GM12878 (cell line): ENCODE measurements at regions not wholly inside any gene's neighbourhood (a gene's known extent, or its start where the extent isn't known, plus 50 kb on each side); places are given as distances from the start of the nearest gene placed in this dataset.

Experiments used
- ATAC-seq: fragments of 200-7000 bp; cut with Tn5 transposase; 3 replicates; pipeline ENCODE4 v1.9.1; 2020; ENCODE audit warnings: mild to moderate bottlenecking, moderate library complexity
- BruUV-seq: library from RNA; stranded (reverse); fragments of 400-500 nt; replicated peaks from 2 replicates; lab custom pipeline; 2021; lab: Mats Ljungman, UMichigan
- CTCF ChIA-PET: fragments of 300-600 bp; sonication (Branson Sonifier 250); formaldehyde crosslinking; extraction: SDS; loops from one replicate; lab custom pipeline; 2021; ENCODE audit warnings: inconsistent platforms; lab: Yijun Ruan, JAX
- POLR2A ChIA-PET: fragments of 350-600 bp; formaldehyde crosslinking; extraction: SDS; loops from one replicate; lab custom pipeline; 2021; ENCODE audit warnings: inconsistent platforms; lab: Charles Lee
- RAD21 ChIA-PET: fragments of 300-600 bp; sonication (Branson Sonifier 250); formaldehyde crosslinking; loops from one replicate; lab custom pipeline; 2023; ENCODE audit warnings: antibody characterized with exemption; ENCODE audit not compliant: unreplicated experiment; lab: Charles Lee
- SMC1A ChIA-PET: fragments of 300-600 bp; sonication (Branson Sonifier 250); formaldehyde crosslinking; loops from one replicate; lab custom pipeline; 2023; ENCODE audit not compliant: unreplicated experiment, uncharacterized antibody; lab: Charles Lee
- DNase-seq: peaks from one replicate; pipeline ENCODE4 v3.0.0-alpha.2; 2011; ENCODE audit warnings: low read depth, low spot score
- FAIRE-seq: peaks from 3 replicates; lab custom pipeline; 2011; peaks lifted over from hg19 to GRCh38; lab: Jason Lieb, UNC
- H2AFZ ChIP-seq: 2 replicates; pipeline ENCODE4 v1.6.0; 2011; ENCODE audit warnings: low read depth, low read length, control low read depth; ENCODE audit not compliant: control insufficient read depth
- H3K27ac ChIP-seq: 2 replicates; pipeline ENCODE4 v1.5.1; 2011; ENCODE audit warnings: control low read depth; ENCODE audit not compliant: control insufficient read depth, insufficient read depth
- H3K27me3 ChIP-seq, 2 experiments: replicated peaks in 1 of 2; 2 replicates each; pipeline versions ENCODE4 v1.6.0 to v1.6.1; 2011; ENCODE audit warnings: low read length in 1 of 2; ENCODE audit not compliant: control insufficient read depth in 2 of 2, insufficient read depth in 2 of 2
- H3K36me3 ChIP-seq, 2 experiments: 2 replicates each; pipeline ENCODE4 v1.5.1; 2011; ENCODE audit warnings: low read length in 1 of 2; ENCODE audit not compliant: control insufficient read depth in 2 of 2, insufficient read depth in 2 of 2
- H3K4me1 ChIP-seq: 2 replicates; pipeline ENCODE4 v1.6.1; 2011; ENCODE audit warnings: mild to moderate bottlenecking, low read length, moderate library complexity, mixed read lengths; ENCODE audit not compliant: control insufficient read depth, insufficient read depth
- H3K4me2 ChIP-seq: 2 replicates; pipeline ENCODE4 v1.6.0; 2011; ENCODE audit warnings: control low read depth; ENCODE audit not compliant: control insufficient read depth, insufficient read depth
- H3K4me3 ChIP-seq: fragments of 200-600 bp; sonication (generic); 2 replicates; pipeline ENCODE4 v1.5.1; 2016
- H3K79me2 ChIP-seq: 2 replicates; pipeline ENCODE4 v1.6.0; 2011; ENCODE audit warnings: low read length; ENCODE audit not compliant: control insufficient read depth, insufficient read depth
- H3K9ac ChIP-seq: 2 replicates; pipeline ENCODE4 v1.8.0; 2011; ENCODE audit warnings: low read length, control low read depth, mixed read lengths; ENCODE audit not compliant: control insufficient read depth, insufficient read depth
- H3K9me3 ChIP-seq: replicated peaks from 3 replicates; pipeline ENCODE4 v1.5.1; 2011; ENCODE audit warnings: mild to moderate bottlenecking, low read length; ENCODE audit not compliant: control insufficient read depth, insufficient read depth
- H4K20me1 ChIP-seq: 2 replicates; pipeline ENCODE4 v1.6.0; 2011; ENCODE audit not compliant: control insufficient read depth, insufficient read depth
- ATF3 ChIP-seq: IDR thresholded peaks from 2 replicates; pipeline ENCODE4 v1.6.1; 2011; ENCODE audit warnings: low read depth, mild to moderate bottlenecking, low read length, moderate library complexity, borderline replicate concordance; ENCODE audit errors: extremely low read depth
- CUX1 ChIP-seq: IDR thresholded peaks from 2 replicates; pipeline ENCODE4 v1.6.1; 2012; ENCODE audit warnings: improper control_type of control experiment, low read depth, low read length; ENCODE audit not compliant: insufficient replicate concordance
- JUNB ChIP-seq: IDR thresholded peaks from 2 replicates; pipeline ENCODE4 v1.6.1; 2016; ENCODE audit warnings: antibody characterized with exemption, mild to moderate bottlenecking
- NR2C2 ChIP-seq: IDR thresholded peaks from 2 replicates; pipeline ENCODE4 v1.6.1; 2011; ENCODE audit warnings: borderline replicate concordance, low read depth; ENCODE audit not compliant: control insufficient read depth, insufficient read length
- POU2F2 ChIP-seq: IDR thresholded peaks from 3 replicates; pipeline ENCODE4 v1.6.1; 2011; ENCODE audit warnings: low read depth, mild to moderate bottlenecking, low read length, borderline replicate concordance
- RCOR1 ChIP-seq: conservative IDR thresholded peaks from 2 replicates; pipeline ENCODE4 v1.6.1; 2012; ENCODE audit warnings: low read depth, low read length, improper control_type of control experiment
- RUNX3 ChIP-seq: IDR thresholded peaks from 2 replicates; pipeline ENCODE4 v1.6.1; 2012; ENCODE audit warnings: low read length, inconsistent platforms
- SMAD5 ChIP-seq: IDR thresholded peaks from 2 replicates; pipeline ENCODE4 v1.6.1; 2016; ENCODE audit warnings: antibody characterized with exemption, low read depth
- TAF1 ChIP-seq: IDR thresholded peaks from 2 replicates; pipeline ENCODE4 v1.6.1; 2011; ENCODE audit warnings: mild to moderate bottlenecking, low read depth, low read length, borderline replicate concordance
- ZBTB40 ChIP-seq: fragments of 450-650 bp; IDR thresholded peaks from 2 replicates; pipeline ENCODE4 v1.6.1; 2016; ENCODE audit warnings: mild to moderate bottlenecking, moderate library complexity, borderline replicate concordance
- WGBS: methylation state at CpG from one replicate; pipeline ENCODE4 v1.1.6; 2016; ENCODE audit warnings: low lambda C conversion rate; ENCODE audit not compliant: insufficient replicate concordance, insufficient coverage; ENCODE audit errors: missing lambda C conversion rate; 5-methylcytosine and 5-hydroxymethylcytosine counted together
- in situ Hi-C: fragments of 300-500 bp; cut with MboI; formaldehyde crosslinking; loops from 9 replicates; pipeline ENCODE4 v1.14.3; 2018; ENCODE audit warnings: mixed read lengths
- intact Hi-C: fragments of 100-400 bp; cut with micrococcal nuclease; formaldehyde crosslinking; loops from one replicate; pipeline ENCODE4 v1.14.2; 2022; ENCODE audit not compliant: unreplicated experiment

DNA sequence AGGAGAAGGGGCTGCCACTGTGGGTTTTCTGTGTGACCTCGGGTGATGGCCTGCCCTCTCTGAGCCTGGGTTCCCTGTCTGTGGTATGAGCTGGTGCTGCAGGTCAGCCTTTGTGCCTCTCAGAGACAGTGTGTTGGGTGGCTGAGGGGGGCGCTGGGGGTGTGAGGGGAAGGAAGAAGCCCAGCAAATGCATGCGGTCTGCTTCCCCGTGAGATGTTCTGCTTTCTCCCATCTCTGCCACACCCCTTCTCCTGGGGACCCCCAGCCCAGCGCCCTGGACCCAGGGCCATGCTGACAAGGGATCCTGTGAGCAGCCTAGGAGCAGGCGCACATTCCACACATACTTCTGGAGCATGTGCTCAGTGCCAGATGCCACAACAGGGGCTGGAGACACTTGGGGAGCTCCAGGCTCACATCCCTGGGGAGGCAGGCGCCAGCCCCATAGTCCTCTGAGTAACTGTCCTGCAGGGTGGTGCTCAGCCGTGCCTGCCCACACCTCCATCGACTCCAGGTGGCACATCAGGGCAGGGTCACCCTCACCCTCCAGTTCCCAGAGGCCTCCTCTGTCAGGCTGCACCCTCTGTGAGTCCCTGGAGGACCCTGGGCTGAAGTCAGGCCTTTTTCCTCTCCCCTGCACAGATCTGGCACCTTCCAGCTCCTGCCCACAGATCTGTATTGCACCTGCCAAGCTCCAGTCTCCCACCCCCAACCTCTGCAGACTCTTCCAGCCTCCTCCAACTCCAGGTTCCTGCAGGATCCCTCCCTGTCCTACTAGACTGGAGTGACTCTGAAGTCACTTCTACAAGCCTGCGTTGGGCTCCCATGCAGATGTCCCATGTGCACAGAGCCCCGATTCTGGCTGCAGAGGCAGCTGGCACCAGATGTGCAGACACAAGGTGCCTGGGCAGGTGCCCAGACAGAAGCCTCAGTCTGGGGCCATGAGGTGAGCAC lies 205.6 kb downstream of the KIF26A start (continued):
- no peak for TF ChIP-seq ZBTB40
- no peak for TF ChIP-seq SMAD5
- TF ChIP-seq TAF1, result no peak

GRCh38 chr14:104344818-104345620 lies 206.6 kb downstream of the KIF26A start:
- 10% methylated on average over 11 of the region's 11 CpGs for WGBS
- ChIA-PET RAD21 (no interaction called here), SMC1A (no interaction called here), CTCF (no interaction called here), POLR2A (no interaction called here)
- Histone ChIP-seq H3K4me2 (no peak overlapping the region), H2AFZ (no peak overlapping the region), H3K4me1 (no peaks in the 10 kb centered on the region), H3K9me3 (no peaks in the 10 kb centered on the region), H3K27me3 (no peaks in the 10 kb centered on the region; a peak in 2 of 4 replicates), H3K36me3 (no peaks in the 10 kb centered on the region), H3K27ac (no peak overlapping the region), H4K20me1 (no peaks in the 10 kb centered on the region), H3K79me2 (no peaks in the 10 kb centered on the region), H3K9ac (no peak overlapping the region), H3K4me3 (no peak overlapping the region)
- intact Hi-C loops (no loop called here), in situ Hi-C loops (no loop called here)
- FAIRE-seq (no peak), ATAC-seq (no peak), DNase-seq (no peak)
- BruUV-seq, result no TSS peak
- no peak for TF ChIP-seq RCOR1
- TF ChIP-seq ATF3, result no peak
- TF ChIP-seq CUX1, result no peak
- no peak for TF ChIP-seq NR2C2
- no peak for TF ChIP-seq JUNB
- no peak for TF ChIP-seq POU2F2
- no peak for TF ChIP-seq RUNX3
